PC-3 (cell line): ENCODE measurements at regions not wholly inside any gene's neighbourhood (a gene's known extent, or its start where the extent isn't known, plus 50 kb on each side); places are given as distances from the start of the nearest gene placed in this dataset.

Experiments
- EZH2phosphoT487 ChIP-seq: fragments of 300-600 bp; sonication (generic); IDR thresholded peaks from 2 replicates; pipeline ENCODE4 v1.6.1; 2018; ENCODE audit warnings: mild to moderate bottlenecking, antibody characterized with exemption, low read length, borderline replicate concordance
- TF ChIP-seq, protein P1 (sequence below): fragments of 300-600 bp; sonication (generic); conservative IDR thresholded peaks from 2 replicates; pipeline ENCODE4 v1.5.1; 2017; ENCODE audit warnings: antibody characterized with exemption, low read depth, mild to moderate bottlenecking, low read length

DNA sequence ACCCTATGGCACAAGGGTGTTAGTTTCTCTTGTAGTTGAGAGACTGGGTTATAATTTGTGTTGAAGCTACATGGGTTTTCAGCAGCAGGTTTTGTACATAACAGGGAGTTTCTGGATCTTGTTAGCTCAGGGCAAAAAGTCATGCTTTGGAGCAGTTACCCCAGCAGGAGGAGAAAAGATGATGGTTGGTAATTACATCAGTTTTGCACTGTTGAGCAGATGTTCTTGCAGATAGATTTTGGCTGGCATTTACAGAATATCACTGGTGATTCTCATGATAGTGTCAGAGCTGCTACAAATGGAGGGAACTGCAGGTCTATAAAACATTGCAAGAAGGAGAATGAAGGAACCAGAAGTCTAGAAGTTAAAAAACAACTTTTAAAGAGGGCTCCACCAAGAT lies 215.2 kb upstream of the ATP5MC3 start:
- TF ChIP-seq, protein P1, sequence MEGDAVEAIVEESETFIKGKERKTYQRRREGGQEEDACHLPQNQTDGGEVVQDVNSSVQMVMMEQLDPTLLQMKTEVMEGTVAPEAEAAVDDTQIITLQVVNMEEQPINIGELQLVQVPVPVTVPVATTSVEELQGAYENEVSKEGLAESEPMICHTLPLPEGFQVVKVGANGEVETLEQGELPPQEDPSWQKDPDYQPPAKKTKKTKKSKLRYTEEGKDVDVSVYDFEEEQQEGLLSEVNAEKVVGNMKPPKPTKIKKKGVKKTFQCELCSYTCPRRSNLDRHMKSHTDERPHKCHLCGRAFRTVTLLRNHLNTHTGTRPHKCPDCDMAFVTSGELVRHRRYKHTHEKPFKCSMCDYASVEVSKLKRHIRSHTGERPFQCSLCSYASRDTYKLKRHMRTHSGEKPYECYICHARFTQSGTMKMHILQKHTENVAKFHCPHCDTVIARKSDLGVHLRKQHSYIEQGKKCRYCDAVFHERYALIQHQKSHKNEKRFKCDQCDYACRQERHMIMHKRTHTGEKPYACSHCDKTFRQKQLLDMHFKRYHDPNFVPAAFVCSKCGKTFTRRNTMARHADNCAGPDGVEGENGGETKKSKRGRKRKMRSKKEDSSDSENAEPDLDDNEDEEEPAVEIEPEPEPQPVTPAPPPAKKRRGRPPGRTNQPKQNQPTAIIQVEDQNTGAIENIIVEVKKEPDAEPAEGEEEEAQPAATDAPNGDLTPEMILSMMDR = no peak
- no peak for TF ChIP-seq EZH2phosphoT487
